ENCODE measurements at regions not wholly inside any gene's neighbourhood (a gene's known extent, or its start where the extent isn't known, plus 50 kb on each side); places are given as distances from the start of the nearest gene placed in this dataset.

GRCh38 chr10:5310914-5311313 is 53.9 kb upstream of the UCN3 start:
- DNase-seq (ENCODE audit: low read depth, low spot score), result no peak

- no peak for DNase-seq (ENCODE audit: low read depth, low spot score)
These were observed 53.1 kb upstream of the UCN3 start for GRCh38 chr10:5311617-5312016.

GRCh38 chr10:5314840-5315239 is 49.9 kb upstream of the UCN3 start:
- DNase-seq (ENCODE audit: low read depth, low spot score), result no peak

All from iPS DF 19.7 (cell line).